CD4-positive, alpha-beta T cell treated with Interleukin-17A for 4 hours (primary cell): ENCODE measurements at regions not wholly inside any gene's neighbourhood (a gene's known extent, or its start where the extent isn't known, plus 50 kb on each side); places are given as distances from the start of the nearest gene placed in this dataset.
"Not testable (repeated sequence)": the region's sequence is repeated elsewhere in the genome, so short reads cannot be mapped to it uniquely, and the experiment has no call there.

Experiments used
- DNase-seq: peaks from one replicate; pipeline ENCODE4 v3.0.0-alpha.2; 2020; ENCODE audit warnings: mixed read lengths

DNA sequence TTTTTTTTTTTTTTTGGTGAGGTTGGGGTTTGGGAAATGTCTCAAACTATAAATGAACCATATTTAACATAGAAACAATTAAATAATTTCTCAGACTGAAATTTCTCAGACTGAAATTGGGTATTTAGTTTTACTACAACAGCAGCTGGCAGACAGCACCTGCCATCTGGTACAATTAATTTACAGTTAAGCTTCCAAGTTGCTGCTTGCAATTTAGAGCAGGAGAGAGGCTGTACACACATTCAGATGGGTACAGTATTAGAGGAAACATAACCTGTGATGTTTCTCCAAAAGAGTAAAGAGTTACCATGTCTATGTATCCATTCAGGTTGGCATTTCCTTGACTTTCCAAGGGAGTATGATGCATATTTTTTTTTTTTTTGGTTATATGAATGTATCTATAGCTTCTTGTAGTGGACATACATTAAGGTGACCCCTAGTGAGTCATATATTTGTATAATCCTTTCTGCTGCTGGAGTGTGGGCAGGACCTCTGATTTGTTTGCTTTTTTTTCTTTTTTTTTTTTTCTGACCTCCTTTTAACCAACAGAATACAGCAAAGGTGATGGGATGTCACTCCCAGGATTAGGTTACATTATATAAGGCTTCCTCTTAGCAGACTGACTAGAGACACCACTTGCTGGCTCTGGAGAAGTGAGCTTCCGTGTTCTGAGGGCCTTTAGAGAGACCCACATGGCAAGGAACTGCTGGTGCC lies 201.7 kb downstream of the PTH2R start:
- DNase-seq: no peak

DNA sequence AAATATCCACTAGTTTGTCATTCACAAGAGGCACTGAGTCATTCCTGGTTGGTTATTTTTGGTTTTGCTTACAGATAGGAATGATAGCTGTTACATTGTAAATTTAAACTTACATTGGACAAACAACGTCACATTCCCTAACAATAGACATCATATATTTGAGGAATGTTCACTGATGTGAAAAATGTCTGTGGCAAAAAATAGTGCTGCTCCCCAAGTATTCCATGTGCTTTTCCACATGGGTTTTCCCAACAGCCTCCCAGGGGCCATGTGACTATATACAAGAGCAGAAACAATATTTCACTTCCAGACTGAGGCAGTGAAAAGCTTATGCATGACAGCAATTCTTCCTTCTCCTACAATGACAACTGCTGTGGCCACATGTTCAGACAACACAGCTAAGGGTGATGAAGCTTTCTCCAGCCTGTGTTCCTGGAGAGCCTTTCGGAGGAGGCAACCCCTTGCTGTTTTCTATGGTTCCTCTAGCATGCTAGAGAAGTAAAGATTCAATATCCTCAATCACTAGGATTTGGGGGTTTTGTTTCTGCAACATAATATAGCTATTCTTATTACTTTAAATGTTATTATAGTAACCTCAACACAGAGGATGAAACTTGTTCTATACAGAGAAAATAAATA lies 202.7 kb downstream of the PTH2R start:
- no peak for DNase-seq

DNA sequence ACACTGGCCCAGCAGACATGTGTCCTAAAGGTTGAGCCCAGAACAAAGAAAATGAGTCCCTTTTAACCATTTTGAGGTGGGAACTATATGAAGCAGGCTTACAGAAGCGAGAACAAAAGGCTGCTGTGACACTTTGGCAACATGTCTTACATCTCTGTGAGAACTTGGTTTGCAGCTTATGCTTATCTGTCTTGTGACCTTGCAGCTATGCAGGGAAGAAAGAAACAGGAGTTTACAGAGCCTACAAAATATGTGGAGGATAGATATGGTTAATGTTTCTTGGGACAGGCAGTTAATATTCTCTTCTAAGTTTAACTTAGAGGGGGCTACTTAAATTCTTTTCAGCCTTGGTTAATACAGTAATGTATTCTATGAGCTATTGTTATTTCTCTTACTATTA lies 209.1 kb downstream of the PTH2R start:
- not testable (repeated sequence) for DNase-seq

DNA sequence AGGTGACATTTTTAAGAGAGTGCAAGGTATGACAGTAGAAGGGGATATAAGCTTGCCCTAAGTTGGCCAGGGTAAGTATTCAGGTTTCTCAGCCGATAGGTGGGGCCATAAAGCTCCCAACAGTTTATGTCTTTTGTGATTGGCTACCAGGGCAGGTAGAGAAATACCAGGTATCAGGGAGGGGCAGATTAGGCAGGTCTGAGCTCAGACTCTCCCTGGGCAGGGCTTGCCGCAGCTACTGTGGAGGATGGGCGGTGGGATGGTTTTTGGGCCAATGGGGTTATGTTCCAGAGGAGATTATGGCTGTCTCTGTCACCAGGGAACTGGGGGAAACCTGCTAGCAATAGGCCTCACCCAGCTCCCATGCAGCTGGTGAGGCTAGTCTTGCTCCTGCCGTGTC lies 211.6 kb downstream of the PTH2R start:
- no peak for DNase-seq

DNA sequence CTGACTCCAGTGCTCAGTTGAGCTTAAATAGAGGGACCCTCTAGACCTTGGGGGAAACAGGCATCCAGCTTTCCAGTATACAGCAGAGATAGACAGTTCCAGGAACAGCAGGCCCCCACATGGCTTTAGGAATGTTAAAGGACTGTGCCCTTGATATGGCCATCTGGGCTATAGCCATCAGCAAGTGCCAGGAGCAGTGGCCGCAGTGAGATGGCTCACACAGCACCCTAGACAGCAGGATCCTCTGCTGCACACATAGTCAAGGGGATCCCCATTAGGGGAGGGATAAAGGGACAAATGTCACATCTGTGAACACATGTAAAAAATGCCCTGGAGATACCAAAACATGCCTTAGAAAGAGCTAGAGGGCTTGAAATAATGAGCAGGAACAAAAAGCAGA lies 213.4 kb downstream of the PTH2R start:
- DNase-seq: no peak

DNA sequence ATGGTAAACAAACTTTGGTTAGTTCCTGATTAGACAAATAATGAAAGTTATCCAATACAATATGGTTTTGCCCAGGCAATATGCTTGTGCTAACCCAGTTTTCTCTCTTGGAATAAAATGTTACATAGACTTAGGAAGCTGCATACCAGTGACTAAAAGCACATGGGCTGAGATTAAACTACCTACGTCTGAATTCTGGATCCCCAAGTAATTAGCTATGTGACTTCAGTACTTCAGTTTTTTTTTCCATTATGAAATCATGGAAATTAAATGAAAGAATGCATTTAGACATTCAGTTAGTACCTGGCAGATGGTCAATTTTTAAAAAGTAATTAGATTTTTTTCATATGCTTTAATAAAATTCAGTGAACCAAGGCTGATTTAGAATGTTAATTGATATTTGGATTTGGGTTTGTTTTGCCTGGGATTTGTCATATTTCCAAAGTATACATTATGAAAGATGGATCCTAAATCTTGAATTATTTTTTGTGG lies 213.9 kb downstream of the PTH2R start:
- no peak for DNase-seq

DNA sequence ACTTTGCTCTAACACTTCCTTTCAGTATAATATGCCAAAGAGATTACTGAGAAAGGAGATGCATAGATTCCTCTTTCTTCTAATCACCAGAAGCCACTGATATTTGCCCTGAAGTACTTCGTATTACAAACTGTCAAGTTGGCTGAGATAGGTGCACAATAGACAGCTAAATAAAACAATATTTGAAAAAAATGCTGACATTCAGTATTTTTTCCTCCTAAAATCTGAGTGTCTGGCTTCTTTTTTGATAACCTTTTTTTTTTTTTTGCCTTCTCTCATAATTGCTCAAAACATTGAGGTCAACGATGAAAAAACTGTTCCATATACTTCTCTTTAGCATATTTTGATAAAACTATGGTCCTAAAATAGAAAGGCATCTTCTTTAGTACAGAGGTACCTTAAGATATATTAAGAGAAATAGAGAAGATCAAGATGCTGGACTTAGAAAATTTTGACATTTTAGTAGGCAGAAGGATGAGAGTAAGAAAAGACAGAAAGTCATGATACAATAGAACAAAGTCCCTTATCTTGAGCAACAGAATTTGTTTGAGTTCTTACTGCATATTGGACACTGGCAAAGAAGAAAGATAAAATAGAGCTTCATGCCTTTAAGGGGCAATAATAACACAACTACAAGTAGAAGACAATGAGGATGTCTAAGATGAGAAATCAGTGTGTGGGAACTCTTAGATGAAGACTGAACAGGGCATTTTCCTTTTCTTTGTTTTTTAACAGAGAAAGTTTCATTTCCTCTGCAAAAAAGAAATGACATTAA lies 220.7 kb downstream of the PTH2R start:
- DNase-seq: no peak

DNA sequence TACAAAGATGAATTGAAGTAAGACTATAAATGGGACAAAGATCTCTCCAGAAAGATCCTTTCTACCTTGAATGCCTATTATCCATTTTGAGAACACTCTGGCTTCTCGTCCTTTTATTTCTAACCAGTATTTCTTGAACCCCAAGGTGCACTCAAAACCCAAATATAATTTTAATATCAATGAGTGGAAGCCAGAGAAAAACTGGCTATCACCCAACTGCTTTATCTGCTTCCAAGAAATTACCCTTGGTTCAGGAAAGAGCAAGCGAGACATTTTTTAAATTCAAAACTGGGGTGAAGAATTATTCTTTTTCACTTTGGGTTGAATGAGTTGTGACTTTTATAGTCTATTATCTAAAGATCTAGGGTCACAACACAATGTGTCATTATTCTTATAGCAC lies 221.3 kb downstream of the PTH2R start:
- no peak for DNase-seq

DNA sequence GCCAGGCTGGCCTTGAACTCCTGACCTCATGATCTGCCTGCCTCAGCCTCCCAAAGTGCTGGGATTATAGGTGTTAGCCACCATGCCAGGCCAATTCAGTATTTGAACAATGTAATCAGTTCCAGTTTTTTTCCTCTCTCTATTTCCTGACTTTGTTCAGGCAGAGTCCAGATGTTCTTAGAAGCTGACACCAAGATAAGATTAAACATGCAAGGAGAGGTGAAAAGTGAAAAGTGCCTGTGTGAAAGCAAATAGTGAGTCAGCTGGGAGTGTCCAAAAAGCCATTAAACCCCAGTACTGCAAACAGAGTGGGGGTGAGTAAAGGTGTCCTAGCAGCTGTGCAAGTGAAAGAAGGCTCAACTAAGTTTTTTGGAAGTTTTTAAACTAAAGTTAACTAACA lies 231.5 kb downstream of the PTH2R start:
- DNase-seq: no peak

DNA sequence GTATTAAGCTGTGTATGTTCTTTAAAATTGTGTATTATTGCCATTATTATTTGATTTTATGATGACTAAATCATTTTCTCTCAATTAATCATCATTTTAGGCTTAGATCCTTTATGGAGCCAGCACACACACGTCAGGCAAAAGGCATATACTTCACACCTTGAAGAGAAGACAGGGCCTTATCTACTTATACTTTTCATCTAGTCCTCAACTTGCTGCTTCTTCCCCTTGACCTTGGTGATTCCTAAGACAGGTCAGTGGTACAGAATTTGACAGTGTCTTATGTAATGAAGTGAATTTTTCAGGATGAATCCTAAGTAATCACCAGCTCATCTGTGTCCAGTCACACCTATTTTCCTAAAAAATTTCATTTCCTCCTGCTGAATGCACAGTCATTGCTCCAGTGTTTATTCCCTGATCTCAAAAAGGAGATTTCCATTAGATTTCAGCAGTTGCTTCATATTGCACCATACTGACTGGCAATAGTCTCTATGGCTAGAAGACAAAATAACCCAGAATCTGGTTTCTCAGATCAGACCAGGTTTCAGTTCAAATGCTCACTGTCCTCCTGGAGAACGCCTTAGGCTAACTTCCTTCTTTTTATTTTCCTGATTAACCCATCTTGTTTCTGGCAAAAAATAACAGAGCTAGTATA lies 235.7 kb downstream of the PTH2R start:
- DNase-seq: no peak

DNA sequence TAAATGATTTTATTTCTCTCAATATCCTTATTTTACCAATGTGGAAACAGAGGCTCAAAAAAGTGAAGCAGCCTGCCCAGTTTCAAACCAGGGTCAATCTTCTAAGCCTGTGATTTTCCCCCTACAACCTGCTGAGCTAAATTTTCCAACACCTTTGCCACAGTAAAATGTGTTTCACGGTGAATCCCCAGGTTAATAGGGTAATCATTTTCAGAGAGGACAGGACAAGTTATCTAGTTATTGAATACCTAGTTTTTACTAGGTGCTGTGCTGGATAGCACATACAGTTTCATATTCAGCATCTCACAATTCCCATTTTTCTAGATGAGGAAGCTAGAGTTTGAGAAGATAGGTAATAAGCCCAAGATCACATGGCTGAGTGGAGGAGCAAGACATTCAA lies 236.6 kb downstream of the PTH2R start:
- no peak for DNase-seq

DNA sequence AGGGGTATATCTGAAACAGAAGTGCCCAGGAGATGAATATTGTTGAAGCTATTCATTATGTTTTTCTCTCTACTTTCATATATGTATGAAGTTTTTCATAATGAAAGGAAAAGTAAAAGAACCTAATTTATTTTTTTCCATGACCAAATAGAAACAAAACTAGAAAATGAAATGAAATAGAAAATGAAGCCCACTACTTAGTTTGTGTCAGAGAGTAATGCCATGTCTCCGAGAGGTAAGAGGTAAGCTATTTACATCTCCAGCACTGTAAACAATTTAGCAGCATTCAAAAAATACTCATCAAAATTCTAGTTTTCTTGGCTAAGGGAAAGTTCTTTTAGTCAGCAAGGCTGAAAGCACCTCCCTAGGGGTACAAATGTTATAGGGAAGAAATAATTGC lies 238.6 kb downstream of the PTH2R start:
- DNase-seq: no peak

DNA sequence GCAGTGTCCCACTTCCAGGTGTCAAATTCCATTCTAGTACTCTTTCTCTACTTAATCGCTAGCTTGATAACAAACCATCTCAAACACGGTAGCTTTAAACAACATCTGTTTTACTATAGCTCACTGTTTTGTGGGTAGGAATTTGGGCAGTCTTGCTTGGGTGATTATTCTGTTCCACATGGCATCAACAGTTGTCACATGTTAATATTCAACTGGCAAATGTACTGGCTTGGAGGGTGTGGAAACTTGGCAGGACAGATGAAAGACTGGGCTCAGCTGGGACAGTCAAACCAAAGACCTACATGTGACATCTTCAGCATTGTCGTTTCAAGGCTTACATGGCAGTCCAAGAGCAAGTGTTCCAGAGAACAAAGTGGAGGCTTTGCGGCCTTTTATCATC lies 241.8 kb downstream of the PTH2R start:
- no peak for DNase-seq

DNA sequence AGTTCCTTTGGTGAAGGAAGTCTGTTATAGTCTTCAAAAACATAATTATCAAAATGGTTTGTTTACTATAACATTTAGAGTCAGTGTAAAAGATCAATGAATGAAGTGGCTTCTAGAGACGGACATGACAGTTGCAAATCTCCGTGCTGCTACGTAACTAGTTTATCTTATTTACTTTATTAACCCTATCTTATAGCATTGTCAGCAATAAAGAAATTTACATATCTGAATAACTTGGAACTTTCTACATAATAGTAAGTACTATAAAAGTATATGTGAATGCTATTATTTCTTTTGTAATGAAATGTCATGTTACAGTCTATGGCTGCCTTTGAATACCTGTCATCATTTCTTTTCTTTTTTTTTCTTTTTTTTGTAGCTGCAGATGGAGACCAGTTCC lies 246.8 kb downstream of the PTH2R start:
- DNase-seq: no peak

DNA sequence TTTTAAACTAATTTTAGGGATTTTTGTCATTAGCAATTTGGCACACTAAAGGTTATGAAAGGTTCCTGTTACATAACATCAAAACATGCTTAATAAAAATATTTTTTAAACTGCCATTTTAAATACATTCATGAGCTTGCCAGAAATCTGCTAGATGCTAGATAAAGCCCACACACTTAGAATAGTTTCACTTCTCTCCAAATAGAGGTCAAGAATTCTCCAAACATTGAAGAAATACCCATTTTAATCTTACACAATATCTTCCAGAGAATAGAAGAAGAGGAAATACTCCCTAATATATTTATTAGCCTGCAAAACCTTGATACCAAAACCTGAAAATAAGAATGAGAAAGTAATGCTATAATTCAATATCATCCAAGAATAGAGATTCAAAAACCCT lies 247.5 kb downstream of the PTH2R start:
- no peak for DNase-seq

DNA sequence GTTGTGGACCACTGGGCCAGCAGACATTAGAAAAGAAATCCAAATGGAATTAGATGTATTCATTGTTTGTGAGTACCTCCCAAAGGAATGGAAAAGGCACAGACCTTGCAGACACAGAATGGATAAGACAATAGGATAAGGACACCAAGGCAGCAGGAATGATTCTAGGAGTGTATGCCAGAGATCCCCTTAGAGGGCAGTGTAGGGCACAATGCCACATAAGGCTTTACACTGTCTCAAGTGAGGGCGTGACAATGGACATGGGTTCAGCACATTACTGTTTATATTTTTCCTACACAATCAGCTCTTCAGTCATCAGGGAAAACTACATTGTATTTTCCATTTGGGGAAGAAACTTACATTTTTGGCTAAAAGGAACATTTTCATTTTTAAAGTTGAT lies 250.9 kb downstream of the PTH2R start:
- no peak for DNase-seq

DNA sequence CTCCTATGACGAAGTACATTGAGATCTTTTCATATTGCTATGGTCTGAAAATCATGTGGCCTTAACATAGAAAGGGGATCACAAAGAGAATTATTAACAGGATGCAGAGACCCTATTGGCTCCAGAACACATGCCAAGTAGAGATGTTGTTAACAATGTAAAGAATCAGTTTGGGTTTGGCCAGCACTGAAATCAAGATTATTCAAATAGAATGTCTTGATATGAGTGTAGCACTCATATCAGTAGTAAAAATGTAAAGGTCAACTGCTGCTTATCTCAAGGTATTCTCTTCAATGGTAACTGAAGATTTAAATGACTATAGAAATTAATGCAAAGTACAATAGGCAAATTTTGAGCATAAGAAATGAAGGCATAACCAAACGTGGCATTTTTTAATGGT lies 262.8 kb downstream of the PTH2R start:
- no peak for DNase-seq

DNA sequence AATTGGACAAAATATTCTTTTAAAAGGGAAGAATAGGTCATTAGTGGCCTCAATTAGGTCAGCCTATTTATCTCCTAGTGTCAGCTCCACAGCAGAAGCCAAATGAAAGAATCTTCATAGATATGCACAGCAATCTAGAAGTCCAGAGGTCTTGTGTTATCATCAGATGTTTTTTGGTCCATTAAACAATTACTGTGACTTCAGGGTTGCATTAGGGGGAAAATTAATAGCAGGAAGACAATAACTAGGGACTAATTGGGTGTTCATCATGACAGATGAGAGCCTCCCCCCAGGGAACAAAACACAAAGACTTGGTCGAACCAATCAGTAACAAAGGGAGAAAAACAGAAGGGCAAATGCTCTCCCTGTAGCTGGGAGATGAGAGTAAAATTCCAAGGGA lies 264.7 kb downstream of the PTH2R start:
- no peak for DNase-seq

DNA sequence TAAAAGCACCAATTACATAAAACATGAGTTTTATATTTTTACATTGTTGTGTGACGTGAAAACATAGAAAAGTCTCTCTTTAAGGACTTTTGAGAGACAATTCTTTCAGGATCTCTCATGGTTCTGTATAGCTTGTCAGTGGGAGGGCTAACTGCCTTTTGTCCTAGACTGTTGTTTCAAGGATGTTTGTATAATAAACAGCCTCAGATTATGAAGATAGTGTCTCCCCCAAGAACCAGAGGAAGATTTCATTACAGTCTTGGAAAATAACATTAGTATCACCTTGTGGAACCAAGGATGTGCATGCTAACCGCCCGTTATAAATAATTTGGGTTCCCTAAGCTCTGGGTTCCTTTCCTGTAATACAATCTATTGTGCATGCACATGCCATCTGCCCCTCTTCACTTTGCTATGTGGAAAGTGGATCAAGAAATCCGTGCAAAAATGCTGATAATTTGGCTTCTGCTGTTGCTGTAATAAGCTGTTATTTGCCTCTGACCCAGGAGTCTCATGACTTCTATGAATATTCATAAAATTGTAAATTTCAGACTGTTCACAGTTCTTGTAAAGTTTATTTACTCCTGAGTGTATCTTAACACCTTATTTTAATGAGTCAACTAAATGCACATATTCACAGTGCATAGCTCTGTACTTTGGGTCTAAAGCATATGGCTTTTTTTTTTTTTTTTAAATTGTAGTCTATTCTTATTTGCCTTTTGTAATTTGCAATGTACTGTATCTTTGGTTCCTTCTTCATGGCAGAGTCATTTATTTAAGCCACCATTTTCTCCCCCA lies 265.5 kb downstream of the PTH2R start:
- no peak for DNase-seq

DNA sequence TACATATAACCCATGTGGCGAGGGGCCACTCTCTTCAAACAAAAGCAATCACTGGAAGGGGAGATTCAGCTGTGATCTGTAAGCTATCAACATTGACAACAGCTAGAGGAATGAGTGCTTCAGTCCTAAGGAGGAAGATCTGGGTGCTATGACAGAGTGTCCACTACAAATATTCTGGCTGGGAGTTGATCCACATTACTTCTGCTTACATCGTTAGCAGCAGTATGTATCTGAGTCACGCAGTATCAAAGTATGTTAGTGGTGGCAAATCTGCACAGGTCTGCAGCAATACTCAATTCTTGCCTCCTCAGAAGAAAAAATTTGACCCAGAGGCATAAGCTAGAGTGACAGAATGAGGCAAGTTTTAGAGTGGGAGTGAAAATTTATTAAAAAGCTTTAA lies 267.0 kb downstream of the PTH2R start:
- no peak for DNase-seq

DNA sequence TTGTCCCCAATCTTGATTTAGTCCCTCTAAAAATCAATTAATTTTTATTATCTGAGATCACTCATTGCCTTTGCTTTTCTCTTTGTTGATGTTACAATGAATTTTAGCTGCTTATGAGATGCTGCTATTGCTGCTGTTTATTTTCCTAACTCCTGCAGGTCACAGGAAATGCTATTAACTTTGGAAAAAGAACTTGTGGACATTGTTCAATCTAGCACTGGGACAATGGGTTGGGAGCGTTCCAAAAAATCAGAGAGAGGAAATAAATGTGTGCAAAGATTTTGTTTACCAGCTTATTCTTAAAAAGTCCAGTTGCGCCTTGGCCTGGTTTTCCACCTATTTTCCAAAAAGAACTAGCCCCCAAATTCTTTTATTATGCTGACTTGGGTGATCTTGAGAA lies 268.3 kb downstream of the PTH2R start:
- no peak for DNase-seq

DNA sequence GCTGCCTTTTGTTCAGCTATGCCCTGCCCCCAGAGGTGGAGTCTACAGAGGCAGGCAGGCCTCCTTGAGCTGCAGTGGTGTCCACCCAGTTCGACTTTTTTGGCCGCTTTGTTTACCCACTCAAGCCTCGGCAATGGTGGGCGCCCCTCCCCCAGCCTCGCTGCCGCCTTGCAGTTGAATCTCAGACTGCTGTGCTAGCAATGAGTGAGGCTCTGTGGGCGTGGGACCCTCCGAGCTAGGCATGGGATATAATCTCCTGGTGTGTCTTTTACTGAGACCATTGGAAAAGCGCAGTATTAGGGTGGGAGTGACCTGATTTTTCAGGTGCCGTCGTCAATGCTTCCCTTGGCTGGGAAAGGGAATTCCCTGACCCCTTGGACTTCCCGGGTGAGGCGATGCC lies 279.3 kb downstream of the PTH2R start:
- DNase-seq: not testable (repeated sequence)

DNA sequence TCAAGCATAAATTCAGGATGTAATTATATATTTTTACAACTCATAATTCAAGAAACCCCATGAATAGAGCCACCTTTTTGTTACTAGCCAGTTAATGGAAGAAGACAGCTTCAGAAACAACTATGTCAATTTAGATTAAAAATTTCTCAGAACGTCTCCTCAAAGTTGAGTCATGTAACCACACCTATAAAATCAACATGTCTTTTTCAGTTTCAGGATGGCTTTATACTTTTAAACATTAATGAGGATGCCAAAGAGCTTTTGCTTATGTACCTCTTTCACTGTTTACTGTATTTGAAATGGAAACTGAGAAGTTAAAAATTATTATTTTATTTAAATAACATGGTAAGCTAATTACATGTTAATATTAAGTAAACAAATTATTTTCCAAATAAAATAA lies 280.1 kb downstream of the PTH2R start:
- no peak for DNase-seq
